ENCODE measurements at regions not wholly inside any gene's neighbourhood (a gene's known extent, or its start where the extent isn't known, plus 50 kb on each side); places are given as distances from the start of the nearest gene placed in this dataset.

DNA sequence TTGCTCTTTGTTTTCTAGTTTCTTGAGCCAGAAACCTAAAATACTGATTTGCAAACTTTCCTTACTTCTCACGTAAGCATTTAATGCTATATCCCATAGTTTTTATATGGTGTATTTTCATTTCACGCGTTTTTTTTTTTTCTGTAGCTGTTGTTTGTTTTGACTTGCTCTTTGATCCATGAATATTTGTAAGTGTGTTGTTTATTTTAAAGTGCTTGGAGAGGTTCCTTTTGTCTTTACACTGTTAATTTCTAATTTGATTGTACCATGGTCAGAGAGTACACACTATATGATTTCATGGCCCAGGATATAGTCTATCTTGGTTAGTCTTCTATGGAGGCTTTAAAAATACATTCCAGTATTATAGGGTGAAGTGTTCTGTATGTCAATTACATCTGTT lies 84.8 kb upstream of the RNF217 start:
- in situ Hi-C loops (cut with HindIII; ENCODE audit: low pct_ligation_motif_present, low sequenced_read_pairs): loop anchor here (10.0 kb wide), 1 partner anchor 237 kb away; no protein-coding TSS in a partner anchor
- no peaks in the 10 kb centered on the region for H3K27me3 ChIP-seq (replicated peaks)
- H3K27ac ChIP-seq: no peak overlapping the region
- no peak overlapping the region for H3K4me3 ChIP-seq (ENCODE audit: low read depth, low read length)
- TF ChIP-seq, protein P1, sequence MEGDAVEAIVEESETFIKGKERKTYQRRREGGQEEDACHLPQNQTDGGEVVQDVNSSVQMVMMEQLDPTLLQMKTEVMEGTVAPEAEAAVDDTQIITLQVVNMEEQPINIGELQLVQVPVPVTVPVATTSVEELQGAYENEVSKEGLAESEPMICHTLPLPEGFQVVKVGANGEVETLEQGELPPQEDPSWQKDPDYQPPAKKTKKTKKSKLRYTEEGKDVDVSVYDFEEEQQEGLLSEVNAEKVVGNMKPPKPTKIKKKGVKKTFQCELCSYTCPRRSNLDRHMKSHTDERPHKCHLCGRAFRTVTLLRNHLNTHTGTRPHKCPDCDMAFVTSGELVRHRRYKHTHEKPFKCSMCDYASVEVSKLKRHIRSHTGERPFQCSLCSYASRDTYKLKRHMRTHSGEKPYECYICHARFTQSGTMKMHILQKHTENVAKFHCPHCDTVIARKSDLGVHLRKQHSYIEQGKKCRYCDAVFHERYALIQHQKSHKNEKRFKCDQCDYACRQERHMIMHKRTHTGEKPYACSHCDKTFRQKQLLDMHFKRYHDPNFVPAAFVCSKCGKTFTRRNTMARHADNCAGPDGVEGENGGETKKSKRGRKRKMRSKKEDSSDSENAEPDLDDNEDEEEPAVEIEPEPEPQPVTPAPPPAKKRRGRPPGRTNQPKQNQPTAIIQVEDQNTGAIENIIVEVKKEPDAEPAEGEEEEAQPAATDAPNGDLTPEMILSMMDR (IDR thresholded peaks at IDR 0.05; ENCODE audit: low read depth, low read length, missing control alignments): no peak
- H3K36me3 ChIP-seq (replicated peaks): no peaks in the 10 kb centered on the region
- no peak for DNase-seq

DNA sequence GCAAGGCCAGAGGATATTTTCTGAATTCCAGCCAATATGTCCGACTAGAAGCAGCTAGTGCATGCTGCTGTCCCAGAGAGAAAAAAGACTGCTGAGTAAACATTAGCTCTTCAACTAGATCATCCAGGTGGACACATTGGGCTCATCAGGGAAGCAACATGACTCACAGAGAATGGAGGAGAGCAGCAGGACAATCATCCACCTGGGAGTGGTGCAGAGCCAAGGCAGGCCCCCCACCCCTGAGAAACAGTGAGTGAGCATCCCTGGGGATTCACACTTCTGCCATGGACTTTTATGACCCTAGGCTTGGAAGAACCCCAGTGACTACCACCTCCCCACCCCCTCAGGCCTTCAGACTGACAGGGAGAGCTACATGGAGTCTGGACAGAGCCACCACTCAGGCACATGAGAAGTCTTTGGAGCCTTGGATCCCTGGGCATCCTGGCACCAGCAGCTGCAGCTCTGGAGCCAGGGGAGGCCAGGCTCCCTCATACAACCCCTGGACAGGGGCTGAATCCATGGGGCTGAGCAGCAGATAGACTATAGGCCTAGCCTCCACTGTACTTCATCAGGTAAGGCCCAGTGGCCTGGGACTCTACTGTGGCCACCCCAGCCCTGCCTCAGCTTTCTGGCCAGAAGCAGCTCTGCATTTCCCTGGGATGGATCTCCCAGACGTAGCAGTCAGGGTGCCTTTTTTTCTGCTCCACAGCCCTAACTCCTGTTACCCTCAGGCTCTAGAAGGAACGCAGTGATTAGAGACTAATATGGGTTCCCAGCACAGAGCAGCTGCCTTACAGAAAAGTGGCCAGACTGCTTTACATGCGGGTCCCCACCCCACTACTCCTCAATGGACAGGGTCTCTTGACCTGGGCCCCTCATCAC lies 82.9 kb upstream of the RNF217 start:
- in situ Hi-C loops (cut with HindIII; ENCODE audit: low pct_ligation_motif_present, low sequenced_read_pairs): loop anchor here (10.0 kb wide), 1 partner anchor 235 kb away; no protein-coding TSS in a partner anchor

DNA sequence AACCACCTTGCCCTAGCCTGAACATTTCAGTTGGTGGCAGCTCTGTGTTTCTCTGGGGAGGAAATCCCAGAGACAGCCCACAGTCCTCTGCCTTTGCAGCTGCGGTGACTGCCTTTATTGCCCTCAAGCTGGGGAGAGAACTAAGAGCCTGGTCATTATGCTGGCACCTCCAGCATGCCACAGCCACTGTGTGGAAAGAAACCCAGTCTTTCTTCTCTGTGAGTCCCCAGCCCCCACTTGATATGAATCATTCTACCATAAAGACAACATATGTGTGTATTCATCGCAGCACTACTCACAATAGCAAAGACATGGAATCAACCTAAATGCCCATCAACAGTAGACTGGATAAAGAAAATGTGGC lies 82.3 kb upstream of the RNF217 start:
- Histone ChIP-seq H3K27ac (no peak overlapping the region), H3K36me3 (replicated peaks) (no peaks in the 10 kb centered on the region), H3K27me3 (replicated peaks) (no peaks in the 10 kb centered on the region), H3K4me3 (ENCODE audit: low read depth, low read length) (no peak overlapping the region)
- TF ChIP-seq, protein P1 (IDR thresholded peaks at IDR 0.05; ENCODE audit: low read depth, low read length, missing control alignments): no peak
- in situ Hi-C loops (cut with HindIII; ENCODE audit: low pct_ligation_motif_present, low sequenced_read_pairs): loop anchor here (10.0 kb wide), 1 partner anchor 235 kb away; no protein-coding TSS in a partner anchor
- no peak for DNase-seq

More for the DNA sequence above, 82.9 kb upstream of the RNF217 start:
- Histone ChIP-seq H3K27me3 (replicated peaks) (no peaks in the 10 kb centered on the region), H3K36me3 (replicated peaks) (no peaks in the 10 kb centered on the region), H3K27ac (no peak overlapping the region), H3K4me3 (ENCODE audit: low read depth, low read length) (no peak overlapping the region)
- DNase-seq: no peak
- TF ChIP-seq, protein P1 (IDR thresholded peaks at IDR 0.05; ENCODE audit: low read depth, low read length, missing control alignments): no peak

DNA sequence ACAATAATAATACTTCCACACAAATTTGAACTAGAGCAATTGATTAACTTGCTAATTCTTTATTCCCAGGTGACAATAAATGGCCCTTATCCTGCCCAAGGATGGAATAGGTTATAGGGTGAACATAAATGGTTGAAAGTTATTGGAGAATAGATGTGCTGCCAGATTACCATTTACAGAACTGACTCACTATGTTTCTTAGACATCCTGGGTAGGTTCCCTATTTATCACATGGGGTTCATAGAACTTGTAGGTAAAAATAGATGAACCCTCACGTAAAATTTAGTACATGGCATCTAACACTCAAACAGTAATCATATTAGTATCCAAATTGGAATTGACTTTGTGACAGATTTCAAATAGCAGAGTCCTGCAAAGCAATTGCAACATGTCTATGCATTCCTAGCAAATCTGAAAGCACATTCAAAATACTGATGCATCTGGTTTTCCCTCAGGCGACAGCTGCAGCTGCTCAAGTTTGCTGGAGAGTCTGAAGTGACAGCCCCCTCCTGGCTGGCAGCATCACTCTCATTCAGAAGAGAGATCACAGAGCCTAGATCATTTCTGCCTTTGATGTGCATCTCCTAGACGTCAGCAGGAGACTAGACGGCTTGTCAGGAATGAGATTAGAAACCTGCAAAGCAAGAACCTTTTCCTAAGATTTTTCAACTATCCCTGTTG lies 80.2 kb upstream of the RNF217 start:
- H3K4me3 ChIP-seq (ENCODE audit: low read depth, low read length): no peak overlapping the region
- in situ Hi-C loops (cut with HindIII; ENCODE audit: low pct_ligation_motif_present, low sequenced_read_pairs): no loop called here
- peak; percentile 33 for DNase-seq

DNA sequence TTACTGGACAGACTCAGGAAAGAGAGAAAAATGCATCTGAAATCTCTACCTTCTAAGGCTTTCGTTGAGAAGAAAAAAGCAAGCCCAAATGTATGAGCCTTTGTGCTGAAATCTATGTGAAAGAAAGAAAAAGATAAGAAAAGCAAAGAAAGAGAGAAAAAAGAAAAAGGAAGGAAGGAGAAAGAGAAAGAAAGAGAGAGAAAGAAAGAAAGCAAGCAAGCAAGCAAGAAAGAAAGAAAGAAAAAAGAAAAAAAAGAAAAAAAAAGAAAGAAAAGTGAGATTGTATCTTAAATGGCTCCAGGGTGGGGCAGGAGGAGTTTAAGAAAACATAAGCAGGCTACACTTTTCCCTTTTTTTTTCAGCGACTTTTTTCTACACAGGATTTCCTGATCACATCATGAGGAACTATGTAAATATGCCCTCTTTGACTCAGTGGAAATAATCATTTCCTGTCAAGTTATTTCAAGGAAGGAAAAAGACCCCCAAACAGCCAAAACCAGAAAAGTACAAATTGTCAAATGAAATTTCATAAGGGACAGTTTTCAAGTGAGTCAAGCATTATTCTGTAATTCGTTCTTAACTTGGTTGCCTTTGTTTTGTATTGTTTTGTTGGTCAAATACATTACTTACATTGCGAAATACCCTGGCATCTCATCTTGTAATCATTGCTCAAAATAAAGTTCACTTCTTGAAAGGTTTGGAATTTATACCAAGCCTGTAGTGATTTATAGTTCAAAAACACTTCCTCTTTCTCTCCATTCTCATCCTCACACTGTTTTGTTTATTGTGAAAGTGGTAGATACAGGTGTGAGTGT lies 79.5 kb upstream of the RNF217 start:
- peak overlapping the region; percentile 11 for H3K27ac ChIP-seq
- no peak for DNase-seq
- no peak overlapping the region for H3K4me3 ChIP-seq (ENCODE audit: low read depth, low read length)
- H3K36me3 ChIP-seq (replicated peaks): no peaks in the 10 kb centered on the region
- TF ChIP-seq, protein P1 (IDR thresholded peaks at IDR 0.05; ENCODE audit: low read depth, low read length, missing control alignments): no peak
- no peaks in the 10 kb centered on the region for H3K27me3 ChIP-seq (replicated peaks)
- in situ Hi-C loops (cut with HindIII; ENCODE audit: low pct_ligation_motif_present, low sequenced_read_pairs): no loop called here

More for the DNA sequence above, 80.2 kb upstream of the RNF217 start:
- no peaks in the 10 kb centered on the region for H3K36me3 ChIP-seq (replicated peaks)
- H3K27me3 ChIP-seq (replicated peaks): no peaks in the 10 kb centered on the region
- TF ChIP-seq, protein P1 (IDR thresholded peaks at IDR 0.05; ENCODE audit: low read depth, low read length, missing control alignments): peak; percentile 26
- peak overlapping the region; percentile 11 for H3K27ac ChIP-seq

Data from brain microvascular endothelial cell (primary cell).